HG03432 (cell line): ENCODE measurements at regions not wholly inside any gene's neighbourhood (a gene's known extent, or its start where the extent isn't known, plus 50 kb on each side); places are given as distances from the start of the nearest gene placed in this dataset.
"Not testable (repeated sequence)": the region's sequence is repeated elsewhere in the genome, so short reads cannot be mapped to it uniquely, and the experiment has no call there.

Experiments used
- ATAC-seq: cut with Tn5 transposase; IDR thresholded peaks from one replicate; pipeline ENCODE4 v1.9.1; 2021; ENCODE audit warnings: mild to moderate bottlenecking, moderate library complexity; ENCODE audit not compliant: unreplicated experiment

GRCh38 chr12:18840997-18841396, 103.1 kb downstream of the CAPZA3 start:
- ATAC-seq, result not testable (repeated sequence)

GRCh38 chr12:18849080-18849479, 111.2 kb downstream of the CAPZA3 start:
- ATAC-seq, result no peak

- ATAC-seq, result no peak
Observed at GRCh38 chr12:18849761-18850160, 111.8 kb downstream of the CAPZA3 start.

- ATAC-seq, result no peak
Observed at GRCh38 chr12:18850752-18851151, 112.8 kb downstream of the CAPZA3 start.

GRCh38 chr12:18851271-18851670, 113.4 kb downstream of the CAPZA3 start:
- no peak for ATAC-seq

- no peak for ATAC-seq
Observed at GRCh38 chr12:18853570-18854366, 115.8 kb downstream of the CAPZA3 start.

- ATAC-seq, result no peak
Observed at GRCh38 chr12:18857656-18858055, 119.7 kb downstream of the CAPZA3 start.

- ATAC-seq, result no peak
Observed at GRCh38 chr12:18859400-18859799, 121.5 kb downstream of the CAPZA3 start.

GRCh38 chr12:18861287-18861858, 123.5 kb downstream of the CAPZA3 start:
- no peak for ATAC-seq

- no peak for ATAC-seq
Observed at GRCh38 chr12:18863769-18864500, 126.0 kb downstream of the CAPZA3 start.

GRCh38 chr12:18864900-18865561, 127.1 kb downstream of the CAPZA3 start:
- no peak for ATAC-seq

GRCh38 chr12:18868717-18869116, 130.8 kb downstream of the CAPZA3 start:
- ATAC-seq, result no peak

GRCh38 chr12:18872770-18873169, 134.9 kb downstream of the CAPZA3 start:
- ATAC-seq, result no peak

GRCh38 chr12:18878676-18879180, 140.8 kb downstream of the CAPZA3 start:
- ATAC-seq, result no peak

- no peak for ATAC-seq
Observed at GRCh38 chr12:18882690-18883089, 144.8 kb downstream of the CAPZA3 start.

- no peak for ATAC-seq
Observed at GRCh38 chr12:18886962-18887361, 149.0 kb downstream of the CAPZA3 start.

- ATAC-seq, result no peak
Observed at GRCh38 chr12:18887368-18887767, 149.4 kb downstream of the CAPZA3 start.

GRCh38 chr12:18888047-18888446, 150.1 kb downstream of the CAPZA3 start:
- ATAC-seq, result no peak

- not testable (repeated sequence) for ATAC-seq
Observed at GRCh38 chr12:18890621-18891020, 152.7 kb downstream of the CAPZA3 start.

GRCh38 chr12:18895540-18895939, 157.6 kb downstream of the CAPZA3 start:
- no peak for ATAC-seq

GRCh38 chr12:18895946-18896345, 158.0 kb downstream of the CAPZA3 start:
- no peak for ATAC-seq
